Testis (tissue), 2 donors: ENCODE measurements at regions not wholly inside any gene's neighbourhood (a gene's known extent, or its start where the extent isn't known, plus 50 kb on each side); places are given as distances from the start of the nearest gene placed in this dataset.

Source experiments
- POLR2A ChIP-seq: fragments of 450-650 bp; IDR thresholded peaks from one replicate; pipeline ENCODE4 v1.6.1; 2017; ENCODE audit warnings: antibody characterized with exemption, mild to moderate bottlenecking, moderate library complexity
- TF ChIP-seq, protein P1 (sequence below), 3 experiments: fragments of 450-650 bp in 2 of 3; fragments of 200-600 bp in 1 of 3; sonication (generic) in 1 of 3; IDR thresholded peaks; one replicate each; pipeline ENCODE4 v1.5.1; 2016 to 2019; ENCODE audit warnings: antibody characterized with exemption in 3 of 3, mild to moderate bottlenecking in 2 of 3, moderate library complexity in 1 of 3

DNA sequence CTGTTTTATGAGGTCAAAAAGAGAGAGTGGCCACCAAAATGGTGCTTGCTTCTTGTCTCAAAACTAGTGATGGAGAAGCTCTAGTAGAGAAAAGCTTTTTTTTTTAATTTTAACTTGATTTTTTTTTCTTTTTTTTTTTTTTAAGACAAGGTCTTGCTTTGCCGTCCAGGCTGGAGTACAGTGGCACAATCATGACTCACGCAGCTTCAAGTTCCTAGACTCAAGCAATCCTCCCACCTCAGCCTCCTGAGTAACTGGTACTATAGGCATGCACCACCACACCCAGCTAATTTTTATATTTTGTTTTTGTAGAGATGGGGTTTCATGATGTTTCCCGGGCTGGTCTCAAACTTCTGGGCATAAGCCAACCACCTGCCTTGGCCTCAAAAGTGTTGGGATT lies 279.0 kb downstream of the TBC1D4 start:
- TF ChIP-seq POLR2A: no peak
- TF ChIP-seq, protein P1, sequence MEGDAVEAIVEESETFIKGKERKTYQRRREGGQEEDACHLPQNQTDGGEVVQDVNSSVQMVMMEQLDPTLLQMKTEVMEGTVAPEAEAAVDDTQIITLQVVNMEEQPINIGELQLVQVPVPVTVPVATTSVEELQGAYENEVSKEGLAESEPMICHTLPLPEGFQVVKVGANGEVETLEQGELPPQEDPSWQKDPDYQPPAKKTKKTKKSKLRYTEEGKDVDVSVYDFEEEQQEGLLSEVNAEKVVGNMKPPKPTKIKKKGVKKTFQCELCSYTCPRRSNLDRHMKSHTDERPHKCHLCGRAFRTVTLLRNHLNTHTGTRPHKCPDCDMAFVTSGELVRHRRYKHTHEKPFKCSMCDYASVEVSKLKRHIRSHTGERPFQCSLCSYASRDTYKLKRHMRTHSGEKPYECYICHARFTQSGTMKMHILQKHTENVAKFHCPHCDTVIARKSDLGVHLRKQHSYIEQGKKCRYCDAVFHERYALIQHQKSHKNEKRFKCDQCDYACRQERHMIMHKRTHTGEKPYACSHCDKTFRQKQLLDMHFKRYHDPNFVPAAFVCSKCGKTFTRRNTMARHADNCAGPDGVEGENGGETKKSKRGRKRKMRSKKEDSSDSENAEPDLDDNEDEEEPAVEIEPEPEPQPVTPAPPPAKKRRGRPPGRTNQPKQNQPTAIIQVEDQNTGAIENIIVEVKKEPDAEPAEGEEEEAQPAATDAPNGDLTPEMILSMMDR (IDR thresholded peaks at IDR 0.05): no peak
